Omental fat pad (tissue), 3 donors: ENCODE measurements at regions not wholly inside any gene's neighbourhood (a gene's known extent, or its start where the extent isn't known, plus 50 kb on each side); places are given as distances from the start of the nearest gene placed in this dataset.
"Not testable (repeated sequence)": the region's sequence is repeated elsewhere in the genome, so short reads cannot be mapped to it uniquely, and the experiment has no call there.

ENCODE experiments used
- ATAC-seq: fragments of 150-250 bp; one replicate; pipeline ENCODE4 v1.9.1; 2016; ENCODE audit warnings: mild to moderate bottlenecking, moderate library complexity; ENCODE audit not compliant: low FRiP score
- DNase-seq: peaks from one replicate; pipeline ENCODE4 v3.0.0-alpha.2; 2019; ENCODE audit warnings: low spot score
- CTCF ChIP-seq, 3 donors: fragments of 450-650 bp; IDR thresholded peaks; one replicate each; pipeline ENCODE4 v1.5.1; 2016 to 2017; ENCODE audit warnings: antibody characterized with exemption in 3 of 3, mild to moderate bottlenecking in 3 of 3, moderate library complexity in 2 of 3

GRCh38 chr16:50487528-50487927, 60.7 kb upstream of the NKD1 start:
- ATAC-seq (no peak), DNase-seq (no peak)
- no peak for TF ChIP-seq CTCF (IDR thresholded peaks at IDR 0.05)

- DNase-seq, ATAC-seq: not testable (repeated sequence)
These were observed 62.0 kb upstream of the NKD1 start for GRCh38 chr16:50486162-50486561.

- DNase-seq (no peak), ATAC-seq (no peak)
- no peak for TF ChIP-seq CTCF (IDR thresholded peaks at IDR 0.05)
These were observed 63.0 kb upstream of the NKD1 start for GRCh38 chr16:50485232-50485631.

- DNase-seq (no peak), ATAC-seq (no peak)
- no peak for TF ChIP-seq CTCF (IDR thresholded peaks at IDR 0.05)
These were observed 65.9 kb upstream of the NKD1 start for GRCh38 chr16:50482271-50482670.

- no peak for DNase-seq
- TF ChIP-seq CTCF (IDR thresholded peaks at IDR 0.05) = no peak
- ATAC-seq = no peak
These were observed 68.0 kb upstream of the NKD1 start for GRCh38 chr16:50480206-50480605.

- DNase-seq (no peak), ATAC-seq (no peak)
- no peak for TF ChIP-seq CTCF (IDR thresholded peaks at IDR 0.05)
These were observed 68.4 kb upstream of the NKD1 start for GRCh38 chr16:50479771-50480170.

GRCh38 chr16:50478773-50479149, 69.4 kb upstream of the NKD1 start:
- no peak for TF ChIP-seq CTCF (IDR thresholded peaks at IDR 0.05)
- DNase-seq = no peak
- no peak for ATAC-seq
